ENCODE measurements at regions not wholly inside any gene's neighbourhood (a gene's known extent, or its start where the extent isn't known, plus 50 kb on each side); places are given as distances from the start of the nearest gene placed in this dataset.

GRCh38 chr4:34066126-34066525 is 2178.2 kb downstream of the ARAP2 start:
- DNase-seq = no peak
- in situ Hi-C loops (cut with MboI; ENCODE audit: low pct_unique_long_range_greater_than_20kb, low sequenced_read_pairs) = no loop called here

- in situ Hi-C loops (cut with MboI; ENCODE audit: low pct_unique_long_range_greater_than_20kb, low sequenced_read_pairs) = no loop called here
Measured at GRCh38 chr4:34091451-34091850, 2152.9 kb downstream of the ARAP2 start.

GRCh38 chr4:34094114-34094513 is 2150.2 kb downstream of the ARAP2 start:
- in situ Hi-C loops (cut with MboI; ENCODE audit: low pct_unique_long_range_greater_than_20kb, low sequenced_read_pairs) = no loop called here
- no peak for DNase-seq

More at GRCh38 chr4:34091451-34091850, 2152.9 kb downstream of the ARAP2 start:
- DNase-seq = no peak

GRCh38 chr4:34105311-34105710 is 2139.0 kb downstream of the ARAP2 start:
- DNase-seq = no peak
- in situ Hi-C loops (cut with MboI; ENCODE audit: low pct_unique_long_range_greater_than_20kb, low sequenced_read_pairs) = no loop called here

GRCh38 chr4:34108391-34108790 is 2135.9 kb downstream of the ARAP2 start:
- no peak for DNase-seq
- in situ Hi-C loops (cut with MboI; ENCODE audit: low pct_unique_long_range_greater_than_20kb, low sequenced_read_pairs) = no loop called here

- in situ Hi-C loops (cut with MboI; ENCODE audit: low pct_unique_long_range_greater_than_20kb, low sequenced_read_pairs) = no loop called here
- no peak for DNase-seq
Measured at GRCh38 chr4:34112573-34112972, 2131.7 kb downstream of the ARAP2 start.

GRCh38 chr4:34138385-34138784 is 2105.9 kb downstream of the ARAP2 start:
- in situ Hi-C loops (cut with MboI; ENCODE audit: low pct_unique_long_range_greater_than_20kb, low sequenced_read_pairs) = no loop called here
- no peak for DNase-seq

GRCh38 chr4:34139346-34139745 is 2105.0 kb downstream of the ARAP2 start:
- no peak for DNase-seq
- in situ Hi-C loops (cut with MboI; ENCODE audit: low pct_unique_long_range_greater_than_20kb, low sequenced_read_pairs) = no loop called here

GRCh38 chr4:34148322-34148908 is 2095.9 kb downstream of the ARAP2 start:
- DNase-seq = no peak
- in situ Hi-C loops (cut with MboI; ENCODE audit: low pct_unique_long_range_greater_than_20kb, low sequenced_read_pairs) = no loop called here

GRCh38 chr4:34157547-34157946 is 2086.8 kb downstream of the ARAP2 start:
- no peak for DNase-seq
- in situ Hi-C loops (cut with MboI; ENCODE audit: low pct_unique_long_range_greater_than_20kb, low sequenced_read_pairs) = no loop called here

- DNase-seq = no peak
- in situ Hi-C loops (cut with MboI; ENCODE audit: low pct_unique_long_range_greater_than_20kb, low sequenced_read_pairs) = no loop called here
Measured at GRCh38 chr4:34158878-34159277, 2085.4 kb downstream of the ARAP2 start.

GRCh38 chr4:34170946-34171345 is 2073.4 kb downstream of the ARAP2 start:
- DNase-seq = no peak
- in situ Hi-C loops (cut with MboI; ENCODE audit: low pct_unique_long_range_greater_than_20kb, low sequenced_read_pairs) = no loop called here

GRCh38 chr4:34176609-34177008 is 2067.7 kb downstream of the ARAP2 start:
- DNase-seq = no peak
- in situ Hi-C loops (cut with MboI; ENCODE audit: low pct_unique_long_range_greater_than_20kb, low sequenced_read_pairs) = no loop called here

- in situ Hi-C loops (cut with MboI; ENCODE audit: low pct_unique_long_range_greater_than_20kb, low sequenced_read_pairs) = no loop called here
- DNase-seq = no peak
Measured at GRCh38 chr4:34178476-34178875, 2065.8 kb downstream of the ARAP2 start.

- in situ Hi-C loops (cut with MboI; ENCODE audit: low pct_unique_long_range_greater_than_20kb, low sequenced_read_pairs) = no loop called here
- DNase-seq = no peak
Measured at GRCh38 chr4:34181311-34181841, 2062.9 kb downstream of the ARAP2 start.

GRCh38 chr4:34181891-34182290 is 2062.4 kb downstream of the ARAP2 start:
- in situ Hi-C loops (cut with MboI; ENCODE audit: low pct_unique_long_range_greater_than_20kb, low sequenced_read_pairs) = no loop called here
- DNase-seq = no peak

GRCh38 chr4:34182306-34182705 is 2062.0 kb downstream of the ARAP2 start:
- in situ Hi-C loops (cut with MboI; ENCODE audit: low pct_unique_long_range_greater_than_20kb, low sequenced_read_pairs) = no loop called here
- DNase-seq = no peak

GRCh38 chr4:34183926-34184325 is 2060.4 kb downstream of the ARAP2 start:
- DNase-seq = no peak
- in situ Hi-C loops (cut with MboI; ENCODE audit: low pct_unique_long_range_greater_than_20kb, low sequenced_read_pairs) = no loop called here

- in situ Hi-C loops (cut with MboI; ENCODE audit: low pct_unique_long_range_greater_than_20kb, low sequenced_read_pairs) = no loop called here
- DNase-seq = no peak
Measured at GRCh38 chr4:34187056-34187455, 2057.3 kb downstream of the ARAP2 start.

GRCh38 chr4:34191443-34191842 is 2052.9 kb downstream of the ARAP2 start:
- no peak for DNase-seq
- in situ Hi-C loops (cut with MboI; ENCODE audit: low pct_unique_long_range_greater_than_20kb, low sequenced_read_pairs) = no loop called here

- in situ Hi-C loops (cut with MboI; ENCODE audit: low pct_unique_long_range_greater_than_20kb, low sequenced_read_pairs) = no loop called here
- no peak for DNase-seq
Measured at GRCh38 chr4:34193451-34194154, 2050.7 kb downstream of the ARAP2 start.
